ENCODE measurements at regions not wholly inside any gene's neighbourhood (a gene's known extent, or its start where the extent isn't known, plus 50 kb on each side); places are given as distances from the start of the nearest gene placed in this dataset.
A peak's percentile ranks its signal among the peaks of the same experiment; 100 is the strongest.

GRCh38 chr20:37643400-37643799, 50.4 kb upstream of the CTNNBL1 start:
- DNase-seq (ENCODE audit: insufficient read length, low spot score) (no peak), FAIRE-seq (peak; percentile 91)

DNA sequence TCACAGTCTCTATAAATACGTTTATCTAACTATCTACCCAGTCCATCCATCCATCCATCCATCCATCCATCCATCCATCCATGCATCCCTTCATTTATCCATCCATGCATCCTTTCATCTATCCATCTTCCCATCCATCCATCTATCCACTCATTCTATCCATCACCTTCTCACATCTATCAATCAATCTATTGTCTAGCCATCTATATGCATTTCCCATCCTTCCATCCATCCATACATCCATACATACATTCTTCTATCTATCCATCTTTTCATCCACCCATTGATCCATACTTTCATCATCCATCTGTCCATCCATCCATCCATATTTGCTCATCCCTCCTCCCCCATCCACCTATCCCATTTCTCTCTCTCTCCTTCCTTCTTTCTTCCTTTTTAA, 51.6 kb upstream of the CTNNBL1 start:
- DNase-seq (ENCODE audit: insufficient read length, low spot score) (no peak), FAIRE-seq (peak; percentile 72)

DNA sequence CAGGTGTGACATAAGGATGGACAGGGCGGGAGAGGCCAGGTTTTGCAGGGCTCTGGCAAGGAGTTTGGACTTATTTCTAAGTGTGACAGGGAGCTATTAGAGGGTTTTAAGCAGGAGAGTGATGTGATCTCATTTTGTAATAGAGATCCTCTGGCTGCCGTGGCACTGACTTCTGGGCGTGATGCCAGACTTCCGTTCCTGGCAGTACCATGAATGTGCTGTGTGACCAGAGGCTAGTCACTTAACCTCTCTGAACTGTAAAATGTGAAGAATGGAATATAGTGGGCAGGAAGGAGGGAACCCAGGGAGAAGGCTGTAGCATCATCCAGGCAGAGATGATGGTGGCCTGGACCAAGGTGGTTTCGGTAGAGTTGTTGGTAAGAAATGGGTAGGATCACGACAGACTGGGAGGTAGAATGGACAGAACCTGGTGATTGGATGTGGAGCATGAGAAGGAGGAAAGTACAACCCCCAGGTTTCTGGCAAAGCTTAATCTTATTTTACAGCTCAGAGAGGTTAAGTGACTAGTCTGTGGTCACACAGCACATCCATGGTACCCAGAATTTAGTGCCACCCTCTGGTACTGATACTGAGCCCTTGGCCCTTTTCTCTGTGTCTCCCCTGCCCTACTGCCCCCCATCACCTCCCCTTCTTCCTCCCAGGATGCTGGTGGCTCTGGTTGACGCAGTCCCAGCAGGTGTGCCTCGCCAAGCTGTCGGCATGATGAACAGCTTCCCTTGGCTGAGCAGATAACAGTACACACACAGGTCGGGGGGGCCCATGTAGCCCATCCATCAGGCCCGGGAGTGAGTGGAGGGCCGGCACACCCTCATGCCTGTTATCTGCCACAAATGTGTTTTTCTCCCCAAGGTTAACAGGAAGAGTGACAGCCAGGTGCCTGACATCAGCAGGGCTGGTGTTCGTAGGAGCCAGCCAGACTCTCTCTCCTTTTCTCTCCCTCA, 52.9 kb upstream of the CTNNBL1 start:
- peak; percentile 77 for FAIRE-seq
- DNase-seq (ENCODE audit: insufficient read length, low spot score) = no peak

DNA sequence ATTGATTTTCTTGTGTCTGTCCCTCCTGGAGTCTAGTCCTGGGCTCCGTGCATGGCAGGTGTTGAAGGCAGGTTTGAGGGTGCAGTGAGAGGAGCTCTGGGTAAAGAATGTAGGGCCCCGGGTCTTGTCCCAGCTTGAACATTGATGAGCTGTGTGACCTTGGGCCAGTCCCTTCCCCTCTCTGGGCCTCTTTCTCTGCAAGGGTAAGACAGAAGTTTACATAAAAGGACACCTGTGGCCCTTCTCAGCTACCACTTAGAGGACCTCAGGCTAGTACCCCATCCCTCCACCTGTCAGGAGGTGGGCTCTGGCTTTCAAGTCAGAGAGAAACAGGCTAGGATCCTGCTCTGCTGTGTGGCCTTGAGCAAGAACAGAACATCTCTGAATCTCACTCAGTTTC, 55.3 kb upstream of the CTNNBL1 start:
- DNase-seq (ENCODE audit: insufficient read length, low spot score) (no peak), FAIRE-seq (no peak)

- DNase-seq (ENCODE audit: insufficient read length, low spot score) (no peak), FAIRE-seq (no peak)
Observed at GRCh38 chr20:37636977-37637376, 56.9 kb upstream of the CTNNBL1 start.

DNA sequence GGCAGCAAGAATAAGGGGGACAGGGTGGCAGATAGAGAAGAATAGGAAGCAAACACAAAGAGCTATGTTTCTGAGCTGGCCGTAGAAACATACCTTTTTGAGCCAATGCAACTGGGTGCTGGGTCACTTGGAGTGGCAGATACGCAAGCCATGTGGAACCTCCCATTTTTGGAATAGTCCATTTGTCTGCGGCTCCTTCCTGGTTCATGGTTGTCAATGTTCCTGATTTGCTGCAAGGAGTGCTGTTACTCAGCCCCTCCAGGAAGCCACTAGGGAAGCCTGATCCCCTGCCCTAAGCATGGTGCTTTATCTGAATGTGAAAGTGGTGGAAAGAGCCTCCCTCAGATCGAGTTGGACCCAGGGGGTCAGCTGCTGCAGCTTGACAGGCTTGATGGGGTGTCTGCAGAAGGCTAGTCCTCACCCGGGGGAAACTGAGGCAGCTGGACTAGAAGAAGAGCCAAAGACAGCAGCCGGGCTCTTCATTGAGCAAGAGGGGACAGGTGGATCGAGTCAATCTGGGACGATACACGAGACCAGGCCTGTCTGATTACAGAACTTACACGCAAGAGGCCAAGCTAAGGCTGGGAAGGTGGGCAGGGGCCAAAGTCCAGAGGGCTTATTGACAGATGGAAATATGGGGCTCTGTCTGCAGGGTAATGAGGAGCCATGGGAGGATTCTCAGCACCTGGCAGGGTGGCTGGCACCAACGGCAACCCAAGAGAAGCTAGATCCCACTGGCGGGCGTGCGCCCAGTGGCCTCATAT, 57.4 kb upstream of the CTNNBL1 start:
- FAIRE-seq (no peak), DNase-seq (ENCODE audit: insufficient read length, low spot score) (no peak)

GRCh38 chr20:37630993-37631392, 62.8 kb upstream of the CTNNBL1 start:
- DNase-seq (ENCODE audit: insufficient read length, low spot score) (no peak), FAIRE-seq (no peak)

DNA sequence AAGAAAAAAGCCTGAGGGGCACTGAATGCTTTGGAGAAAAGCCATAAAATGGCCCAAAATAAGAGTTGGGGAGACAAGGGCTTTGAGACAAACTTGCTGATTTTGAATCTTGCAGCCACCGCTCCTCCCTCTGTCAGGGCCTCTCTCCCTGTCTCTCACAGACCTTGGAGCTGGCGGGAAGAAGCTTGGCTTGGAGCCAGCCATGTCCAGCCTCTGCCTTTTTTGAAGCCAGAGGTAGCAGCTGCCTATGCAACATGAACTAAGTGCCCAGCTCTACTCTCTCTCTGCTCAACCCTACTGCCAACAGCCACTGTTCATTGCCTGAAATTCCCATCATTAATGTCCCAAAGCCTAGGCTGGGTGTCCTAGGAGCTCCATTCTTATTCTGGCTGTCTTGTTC, 63.7 kb upstream of the CTNNBL1 start:
- FAIRE-seq = no peak

GRCh38 chr20:37627767-37628130, 66.1 kb upstream of the CTNNBL1 start:
- DNase-seq (ENCODE audit: insufficient read length, low spot score) = no peak
- FAIRE-seq = no peak

More for the DNA sequence above, 63.7 kb upstream of the CTNNBL1 start:
- no peak for DNase-seq (ENCODE audit: insufficient read length, low spot score)

- DNase-seq (ENCODE audit: insufficient read length, low spot score) (peak; percentile 76), FAIRE-seq (peak; percentile 94)
Observed at GRCh38 chr20:37627060-37627766, 66.6 kb upstream of the CTNNBL1 start.

- DNase-seq (ENCODE audit: insufficient read length, low spot score) (no peak), FAIRE-seq (peak; percentile 23)
Observed at GRCh38 chr20:37624963-37625362, 68.9 kb upstream of the CTNNBL1 start.

GRCh38 chr20:37622728-37623127, 71.1 kb upstream of the CTNNBL1 start:
- DNase-seq (ENCODE audit: insufficient read length, low spot score) (no peak), FAIRE-seq (peak; percentile 74)

GRCh38 chr20:37619496-37619895, 74.3 kb upstream of the CTNNBL1 start:
- FAIRE-seq (peak; percentile 88), DNase-seq (ENCODE audit: insufficient read length, low spot score) (no peak)

DNA sequence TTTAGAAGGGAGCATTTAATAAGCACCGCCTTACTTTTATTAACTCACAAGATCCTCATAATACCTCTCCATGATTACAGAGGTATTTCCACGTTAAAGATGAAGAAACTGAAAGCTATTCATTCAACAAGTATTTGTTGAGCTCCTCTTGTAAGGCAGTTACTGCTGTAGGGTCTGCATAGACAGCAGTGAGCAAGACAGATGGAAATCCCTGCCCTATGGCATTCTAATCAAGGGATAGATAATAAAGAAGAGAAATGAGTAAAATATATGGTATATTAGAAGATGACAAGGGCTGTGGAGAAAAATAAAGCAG, 77.8 kb upstream of the CTNNBL1 start:
- no peak for DNase-seq (ENCODE audit: insufficient read length, low spot score)
- FAIRE-seq = no peak

- DNase-seq (ENCODE audit: insufficient read length, low spot score) = peak; percentile 80
- FAIRE-seq = peak; percentile 90
Observed at GRCh38 chr20:37615340-37616109, 78.3 kb upstream of the CTNNBL1 start.

GRCh38 chr20:37611852-37612251, 82.0 kb upstream of the CTNNBL1 start:
- DNase-seq (ENCODE audit: insufficient read length, low spot score) = no peak
- FAIRE-seq = no peak

DNA sequence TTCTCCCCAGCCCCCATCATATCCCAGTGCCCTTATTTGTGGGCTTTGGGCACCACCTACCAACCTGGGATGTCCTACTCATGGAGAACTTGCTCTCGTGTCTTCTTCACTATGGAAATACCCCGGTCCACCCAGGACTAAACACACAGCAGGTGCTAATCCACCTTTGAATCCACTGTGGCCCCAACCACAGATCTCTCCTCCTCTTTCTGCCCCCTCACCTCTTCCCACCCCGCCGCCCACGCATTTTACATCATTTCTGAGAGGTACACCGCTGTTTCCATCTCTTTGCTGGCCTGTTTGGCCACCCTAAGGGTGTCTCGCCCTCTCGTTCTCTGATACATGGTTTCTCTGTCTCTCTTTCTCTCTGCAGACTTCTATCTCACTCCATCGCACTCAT, 82.5 kb upstream of the CTNNBL1 start:
- FAIRE-seq = no peak
- no peak for DNase-seq (ENCODE audit: insufficient read length, low spot score)

DNA sequence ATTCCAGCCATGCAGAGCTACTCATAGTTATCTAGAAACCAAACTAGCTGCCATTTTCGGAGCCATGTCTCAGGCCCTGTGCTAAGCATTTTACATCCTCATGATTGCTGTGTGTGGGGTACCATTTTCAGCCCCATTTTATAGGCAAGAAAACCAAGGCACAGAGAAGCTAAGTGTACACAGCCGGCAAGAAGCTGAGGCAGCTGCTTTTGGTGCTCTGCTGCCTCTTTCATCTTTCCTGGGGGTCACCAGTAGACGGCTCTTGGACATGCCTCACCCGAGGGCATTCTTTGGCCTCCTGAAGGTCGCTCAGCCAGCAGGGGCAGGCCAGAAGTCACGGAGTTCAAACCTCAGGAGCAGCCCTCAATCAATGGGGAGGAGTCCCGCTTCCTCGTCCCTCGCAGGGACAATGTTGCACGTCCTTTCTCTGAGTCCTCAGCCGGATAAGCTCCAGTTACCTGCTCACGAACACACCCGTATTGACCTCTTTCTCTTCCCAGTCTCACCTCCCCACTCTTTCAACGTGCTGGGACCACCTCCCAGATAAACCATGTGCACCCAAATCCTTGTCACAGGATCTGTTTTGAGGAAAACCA, 82.6 kb upstream of the BLCAP start:
- no peak for DNase-seq (ENCODE audit: insufficient read length, low spot score)

GRCh38 chr20:37602634-37603033, 75.0 kb upstream of the BLCAP start:
- DNase-seq (ENCODE audit: insufficient read length, low spot score) (no peak), FAIRE-seq (no peak)

More for the DNA sequence above, 82.6 kb upstream of the BLCAP start:
- no peak for FAIRE-seq

DNA sequence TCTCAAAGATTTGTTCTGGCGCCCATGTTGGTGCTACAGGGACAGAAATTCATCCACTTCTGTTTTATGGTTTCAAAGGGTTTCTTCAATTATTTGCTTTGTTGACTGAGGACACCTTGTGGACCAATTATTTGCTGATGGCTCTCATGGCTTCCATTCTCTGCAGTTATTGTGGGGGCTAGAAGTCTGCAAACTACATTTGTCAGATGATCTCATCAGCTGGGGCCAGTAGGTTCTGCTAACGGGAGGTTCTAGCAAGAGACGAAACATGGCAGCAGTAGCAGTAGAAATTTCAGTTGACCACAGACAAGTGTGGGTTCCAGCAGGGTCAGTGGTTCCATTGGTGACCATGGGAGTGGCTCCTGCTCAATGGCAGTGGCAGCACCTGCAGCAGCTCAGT, 72.8 kb upstream of the BLCAP start:
- FAIRE-seq = peak; percentile 54
- no peak for DNase-seq (ENCODE audit: insufficient read length, low spot score)

Data from HTR-8/SVneo (cell line).